MM.1S (cell line): ENCODE measurements at regions not wholly inside any gene's neighbourhood (a gene's known extent, or its start where the extent isn't known, plus 50 kb on each side); places are given as distances from the start of the nearest gene placed in this dataset.

Experiments
- CTCF ChIP-seq: fragments of 300-600 bp; sonication (generic); IDR thresholded peaks from 2 replicates; pipeline ENCODE4 v1.5.1; 2016; ENCODE audit warnings: antibody characterized with exemption, low read length, mixed read lengths
- EZH2phosphoT487 ChIP-seq: fragments of 300-600 bp; sonication (generic); IDR thresholded peaks from 2 replicates; pipeline ENCODE4 v1.6.1; 2018; ENCODE audit warnings: antibody characterized with exemption, low read length

- TF ChIP-seq EZH2phosphoT487 (no peak), CTCF (no peak)
Observed at GRCh38 chr4:72665171-72665968, 96.3 kb upstream of the ADAMTS3 start.
